ENCODE measurements at regions not wholly inside any gene's neighbourhood (a gene's known extent, or its start where the extent isn't known, plus 50 kb on each side); places are given as distances from the start of the nearest gene placed in this dataset.
"Not testable (repeated sequence)": the region's sequence is repeated elsewhere in the genome, so short reads cannot be mapped to it uniquely, and the experiment has no call there.

- intact Hi-C loops (cut with DNase I): no loop called here
- no peak overlapping the region for H3K4me3 ChIP-seq
- no peaks in the 10 kb centered on the region for H3K9me3 ChIP-seq (replicated peaks in 1 of 3)
- TF ChIP-seq CTCF (IDR thresholded peaks at IDR 0.05): no peak
- no peak for TF ChIP-seq POLR2A (IDR thresholded peaks at IDR 0.05)
- no peaks in the 10 kb centered on the region for H3K36me3 ChIP-seq (replicated peaks in 1 of 2)
- H3K27me3 ChIP-seq: peaks cover 20% of the 10 kb centered on the region
- 67 to 86% (median 71%) methylated on average over 3 to 31 of the region's 31 CpGs for WGBS, 4 donors
- DNase-seq: peak in 2 of 7 donors; percentile 15 to 37
- H3K4me1 ChIP-seq (replicated peaks in 1 of 2): no peaks in the 10 kb centered on the region
- peak overlapping the region in 1 of 5 donors; percentile 66 for H3K27ac ChIP-seq
These were observed 115.2 kb downstream of the FAM53A start for GRCh38 chr4:1568855-1569460.

GRCh38 chr4:1567808-1568581 lies 116.1 kb downstream of the FAM53A start:
- Histone ChIP-seq H3K36me3 (replicated peaks in 1 of 2) (no peaks in the 10 kb centered on the region), H3K4me3 (no peak overlapping the region), H3K27me3 (peaks cover 23% of the 10 kb centered on the region), H3K4me1 (replicated peaks in 1 of 2) (no peaks in the 10 kb centered on the region), H3K9me3 (replicated peaks in 1 of 3) (no peaks in the 10 kb centered on the region), H3K27ac (no peak overlapping the region)
- intact Hi-C loops (cut with DNase I): no loop called here
- 63 to 67% (median 65%) methylated on average over 30 to 42 of the region's 42 CpGs for WGBS, 4 donors
- no peak for DNase-seq
- no peak for TF ChIP-seq POLR2A (IDR thresholded peaks at IDR 0.05)

DNA sequence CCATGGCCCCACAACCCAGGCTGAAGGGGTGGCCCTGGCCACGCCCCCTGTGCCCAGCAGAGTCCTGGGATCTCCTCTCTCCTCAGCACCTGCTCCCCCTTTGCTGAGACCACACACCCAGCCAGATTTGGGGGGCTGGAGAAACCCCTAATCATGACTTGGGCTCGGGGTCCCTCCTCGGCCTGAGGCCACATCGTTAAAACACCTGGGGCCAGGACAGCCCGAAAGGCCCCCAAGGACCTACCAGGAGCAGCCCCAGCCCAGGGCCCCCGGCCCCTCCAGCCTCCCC lies 116.7 kb downstream of the FAM53A start:
- H3K9me3 ChIP-seq (replicated peaks in 1 of 3): no peaks in the 10 kb centered on the region
- no peaks in the 10 kb centered on the region for H3K36me3 ChIP-seq (replicated peaks in 1 of 2)
- H3K4me1 ChIP-seq (replicated peaks in 1 of 2): no peaks in the 10 kb centered on the region
- peaks cover 24% of the 10 kb centered on the region for H3K27me3 ChIP-seq
- TF ChIP-seq POLR2A (IDR thresholded peaks at IDR 0.05) (no peak), CTCF (IDR thresholded peaks at IDR 0.05) (no peak)
- WGBS, 4 donors: 84 to 96% (median 84%) methylated on average over 5 to 6 of the region's 6 CpGs; no CpG with 5 or more reads in 1 of the 4 donors
- H3K4me3 ChIP-seq: no peak overlapping the region
- intact Hi-C loops (cut with DNase I): no loop called here
- H3K27ac ChIP-seq: no peak overlapping the region
- DNase-seq: no peak

GRCh38 chr4:1566838-1567518 lies 117.1 kb downstream of the FAM53A start:
- TF ChIP-seq CTCF (IDR thresholded peaks at IDR 0.05) (no peak), POLR2A (IDR thresholded peaks at IDR 0.05) (no peak)
- no peaks in the 10 kb centered on the region for H3K36me3 ChIP-seq (replicated peaks in 1 of 2)
- H3K4me3 ChIP-seq: no peak overlapping the region
- intact Hi-C loops (cut with DNase I): no loop called here
- H3K27ac ChIP-seq: no peak overlapping the region
- no peak for DNase-seq
- H3K9me3 ChIP-seq (replicated peaks in 1 of 3): no peaks in the 10 kb centered on the region
- H3K27me3 ChIP-seq: peaks cover 28% of the 10 kb centered on the region
- WGBS, 4 donors: 32 to 92% (median 59%) methylated on average over 5 to 19 of the region's 19 CpGs
- no peaks in the 10 kb centered on the region for H3K4me1 ChIP-seq (replicated peaks in 1 of 2)

DNA sequence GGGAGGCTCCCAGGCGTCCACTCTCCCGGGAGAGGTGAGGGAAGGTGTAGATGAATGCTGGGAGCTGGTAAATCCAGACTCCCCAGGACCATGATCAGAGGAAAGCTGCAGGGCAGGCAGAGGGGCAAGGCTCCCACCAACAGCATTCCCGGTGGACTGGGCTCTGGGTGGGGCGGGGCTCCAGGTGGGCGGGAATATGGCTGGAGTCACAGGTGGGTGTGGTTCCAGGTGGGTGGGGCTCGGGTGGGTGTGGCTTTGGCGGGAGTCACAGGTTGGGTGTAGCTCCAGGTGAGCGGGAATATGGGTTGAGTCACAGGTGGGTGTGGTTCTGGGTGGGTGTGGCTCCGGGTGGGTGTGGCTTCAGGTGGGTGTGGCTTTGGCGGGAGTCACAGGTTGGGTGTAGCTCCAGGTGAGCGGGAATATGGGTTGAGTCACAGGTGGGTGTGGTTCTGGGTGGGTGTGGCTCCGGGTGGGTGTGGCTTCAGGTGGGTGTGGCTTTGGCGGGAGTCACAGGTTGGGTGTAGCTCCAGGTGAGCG lies 117.7 kb downstream of the FAM53A start:
- intact Hi-C loops (cut with DNase I); H3K27ac ChIP-seq; H3K4me1 ChIP-seq (replicated peaks in 1 of 2); H3K9me3 ChIP-seq (replicated peaks in 1 of 3); DNase-seq; H3K4me3 ChIP-seq; H3K36me3 ChIP-seq (replicated peaks in 1 of 2): not testable (repeated sequence)
- peaks cover 32% of the 10 kb centered on the region for H3K27me3 ChIP-seq
- WGBS, 4 donors: 31 to 67% (median 51%) methylated on average over 2 to 13 of the region's 14 CpGs
